ENCODE measurements at regions not wholly inside any gene's neighbourhood (a gene's known extent, or its start where the extent isn't known, plus 50 kb on each side); places are given as distances from the start of the nearest gene placed in this dataset.
"Not testable (repeated sequence)": the region's sequence is repeated elsewhere in the genome, so short reads cannot be mapped to it uniquely, and the experiment has no call there.

GRCh38 chr1:209109001-209109785, 474.3 kb upstream of the CAMK1G start:
- DNase-seq (ENCODE audit: low spot score), result no peak

- DNase-seq (ENCODE audit: low spot score), result no peak
These were observed 470.0 kb upstream of the CAMK1G start for GRCh38 chr1:209113521-209113920.

GRCh38 chr1:209116705-209117104, 466.8 kb upstream of the CAMK1G start:
- DNase-seq (ENCODE audit: low spot score), result no peak

- no peak for DNase-seq (ENCODE audit: low spot score)
These were observed 459.9 kb upstream of the CAMK1G start for GRCh38 chr1:209123601-209124000.

GRCh38 chr1:209129091-209129490, 454.4 kb upstream of the CAMK1G start:
- not testable (repeated sequence) for DNase-seq (ENCODE audit: low spot score)

GRCh38 chr1:209130886-209131285, 452.6 kb upstream of the CAMK1G start:
- DNase-seq (ENCODE audit: low spot score), result no peak

- no peak for DNase-seq (ENCODE audit: low spot score)
These were observed 450.6 kb upstream of the CAMK1G start for GRCh38 chr1:209132736-209133467.

GRCh38 chr1:209134001-209134400, 449.5 kb upstream of the CAMK1G start:
- DNase-seq (ENCODE audit: low spot score), result no peak

- DNase-seq (ENCODE audit: low spot score), result no peak
These were observed 439.6 kb upstream of the CAMK1G start for GRCh38 chr1:209143916-209144315.

- DNase-seq (ENCODE audit: low spot score), result no peak
These were observed 433.4 kb upstream of the CAMK1G start for GRCh38 chr1:209150114-209150513.

GRCh38 chr1:209153411-209153810, 430.1 kb upstream of the CAMK1G start:
- DNase-seq (ENCODE audit: low spot score), result no peak

- DNase-seq (ENCODE audit: low spot score), result no peak
These were observed 428.6 kb upstream of the CAMK1G start for GRCh38 chr1:209154912-209155311.

- no peak for DNase-seq (ENCODE audit: low spot score)
These were observed 428.0 kb upstream of the CAMK1G start for GRCh38 chr1:209155546-209155945.

- DNase-seq (ENCODE audit: low spot score), result no peak
These were observed 426.5 kb upstream of the CAMK1G start for GRCh38 chr1:209156991-209157390.

- no peak for DNase-seq (ENCODE audit: low spot score)
These were observed 425.8 kb upstream of the CAMK1G start for GRCh38 chr1:209157546-209158249.

- DNase-seq (ENCODE audit: low spot score), result no peak
These were observed 424.7 kb upstream of the CAMK1G start for GRCh38 chr1:209158851-209159250.

- DNase-seq (ENCODE audit: low spot score), result no peak
These were observed 423.3 kb upstream of the CAMK1G start for GRCh38 chr1:209160230-209160629.

- no peak for DNase-seq (ENCODE audit: low spot score)
These were observed 420.9 kb upstream of the CAMK1G start for GRCh38 chr1:209162651-209163050.

- DNase-seq (ENCODE audit: low spot score), result no peak
These were observed 415.3 kb upstream of the CAMK1G start for GRCh38 chr1:209168204-209168603.

GRCh38 chr1:209171151-209171550, 412.4 kb upstream of the CAMK1G start:
- DNase-seq (ENCODE audit: low spot score), result no peak

GRCh38 chr1:209172286-209172685, 411.2 kb upstream of the CAMK1G start:
- no peak for DNase-seq (ENCODE audit: low spot score)

- not testable (repeated sequence) for DNase-seq (ENCODE audit: low spot score)
These were observed 410.5 kb upstream of the CAMK1G start for GRCh38 chr1:209172792-209173542.
